IMR-90 (cell line): ENCODE measurements at regions not wholly inside any gene's neighbourhood (a gene's known extent, or its start where the extent isn't known, plus 50 kb on each side); places are given as distances from the start of the nearest gene placed in this dataset.

Experiments used
- FOS ChIP-seq: fragments of 150-350 bp; IDR thresholded peaks from 2 replicates; pipeline ENCODE4 v1.6.1; 2016; ENCODE audit warnings: low read depth, low read length
- MAFK ChIP-seq: IDR thresholded peaks from 2 replicates; pipeline ENCODE4 v1.6.1; 2012; ENCODE audit warnings: low read depth, low read length, improper control_type of control experiment
- MXI1 ChIP-seq: IDR thresholded peaks from 2 replicates; pipeline ENCODE4 v1.6.1; 2012; ENCODE audit warnings: low read depth, mild to moderate bottlenecking, low read length, moderate library complexity, borderline replicate concordance
- POLR2A ChIP-seq: IDR thresholded peaks from 2 replicates; pipeline ENCODE4 v1.6.1; 2012; ENCODE audit warnings: mild to moderate bottlenecking, low read depth, low read length
- RAD21 ChIP-seq: IDR thresholded peaks from 2 replicates; pipeline ENCODE4 v1.6.1; 2012; ENCODE audit warnings: low read length, improper control_type of control experiment
- RFX5 ChIP-seq: IDR thresholded peaks from 2 replicates; pipeline ENCODE4 v1.8.0; 2012; ENCODE audit warnings: low read depth, mild to moderate bottlenecking, low read length, moderate library complexity
- TF ChIP-seq, protein P1 (sequence below): conservative IDR thresholded peaks from 2 replicates; pipeline ENCODE4 v1.5.1; 2012; ENCODE audit warnings: mild to moderate bottlenecking, low read depth, low read length, improper control_type of control experiment

GRCh38 chr21:41625428-41625827 lies 117.5 kb upstream of the TMPRSS2 start:
- TF ChIP-seq, protein P1, sequence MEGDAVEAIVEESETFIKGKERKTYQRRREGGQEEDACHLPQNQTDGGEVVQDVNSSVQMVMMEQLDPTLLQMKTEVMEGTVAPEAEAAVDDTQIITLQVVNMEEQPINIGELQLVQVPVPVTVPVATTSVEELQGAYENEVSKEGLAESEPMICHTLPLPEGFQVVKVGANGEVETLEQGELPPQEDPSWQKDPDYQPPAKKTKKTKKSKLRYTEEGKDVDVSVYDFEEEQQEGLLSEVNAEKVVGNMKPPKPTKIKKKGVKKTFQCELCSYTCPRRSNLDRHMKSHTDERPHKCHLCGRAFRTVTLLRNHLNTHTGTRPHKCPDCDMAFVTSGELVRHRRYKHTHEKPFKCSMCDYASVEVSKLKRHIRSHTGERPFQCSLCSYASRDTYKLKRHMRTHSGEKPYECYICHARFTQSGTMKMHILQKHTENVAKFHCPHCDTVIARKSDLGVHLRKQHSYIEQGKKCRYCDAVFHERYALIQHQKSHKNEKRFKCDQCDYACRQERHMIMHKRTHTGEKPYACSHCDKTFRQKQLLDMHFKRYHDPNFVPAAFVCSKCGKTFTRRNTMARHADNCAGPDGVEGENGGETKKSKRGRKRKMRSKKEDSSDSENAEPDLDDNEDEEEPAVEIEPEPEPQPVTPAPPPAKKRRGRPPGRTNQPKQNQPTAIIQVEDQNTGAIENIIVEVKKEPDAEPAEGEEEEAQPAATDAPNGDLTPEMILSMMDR, result no peak
- TF ChIP-seq FOS (no peak), POLR2A (no peak), MXI1 (no peak), RAD21 (no peak), RFX5 (no peak), MAFK (no peak)
